Right atrium auricular region (tissue), 2 donors: ENCODE measurements at regions not wholly inside any gene's neighbourhood (a gene's known extent, or its start where the extent isn't known, plus 50 kb on each side); places are given as distances from the start of the nearest gene placed in this dataset.

Experiments used
- DNase-seq: peaks from one replicate; pipeline ENCODE4 v3.0.0-alpha.2; 2019; ENCODE audit warnings: low spot score
- H3K27ac ChIP-seq, 2 donors: fragments of 200-600 bp; sonication (generic); 1 replicate in 1 of 2; 2 replicates in 1 of 2; pipeline ENCODE4 v1.5.1; 2016 to 2019
- H3K27me3 ChIP-seq, 2 donors: fragments of 200-600 bp; sonication (generic); one replicate each; pipeline versions ENCODE4 v1.5.1 to v1.6.0; 2017 to 2019
- H3K36me3 ChIP-seq: fragments of 200-600 bp; sonication (generic); one replicate; pipeline ENCODE4 v1.5.1; 2016
- H3K4me1 ChIP-seq, 2 donors: fragments of 200-600 bp; sonication (generic); one replicate each; pipeline versions ENCODE4 v1.5.1 to v1.6.0; 2017 to 2019
- H3K4me3 ChIP-seq, 2 donors: fragments of 200-600 bp; sonication (generic); 1 replicate in 1 of 2; 2 replicates in 1 of 2; pipeline ENCODE4 v1.5.1; 2017 to 2019; ENCODE audit warnings: mild to moderate bottlenecking in 1 of 2, moderate library complexity in 1 of 2
- H3K9me3 ChIP-seq, 2 donors: fragments of 200-600 bp; sonication (generic); one replicate each; pipeline ENCODE4 v1.5.1; 2019
- TF ChIP-seq, protein P1 (sequence below), 2 donors: fragments of 200-600 bp; sonication (generic); IDR thresholded peaks; one replicate each; pipeline ENCODE4 v1.5.1; 2019; ENCODE audit warnings: antibody characterized with exemption in 2 of 2

- Histone ChIP-seq H3K4me1 (no peaks in the 10 kb centered on the region), H3K36me3 (no peaks in the 10 kb centered on the region), H3K4me3 (no peak overlapping the region), H3K27ac (no peak overlapping the region), H3K9me3 (no peaks in the 10 kb centered on the region), H3K27me3 (no peaks in the 10 kb centered on the region)
- no peak for DNase-seq
- TF ChIP-seq, protein P1, sequence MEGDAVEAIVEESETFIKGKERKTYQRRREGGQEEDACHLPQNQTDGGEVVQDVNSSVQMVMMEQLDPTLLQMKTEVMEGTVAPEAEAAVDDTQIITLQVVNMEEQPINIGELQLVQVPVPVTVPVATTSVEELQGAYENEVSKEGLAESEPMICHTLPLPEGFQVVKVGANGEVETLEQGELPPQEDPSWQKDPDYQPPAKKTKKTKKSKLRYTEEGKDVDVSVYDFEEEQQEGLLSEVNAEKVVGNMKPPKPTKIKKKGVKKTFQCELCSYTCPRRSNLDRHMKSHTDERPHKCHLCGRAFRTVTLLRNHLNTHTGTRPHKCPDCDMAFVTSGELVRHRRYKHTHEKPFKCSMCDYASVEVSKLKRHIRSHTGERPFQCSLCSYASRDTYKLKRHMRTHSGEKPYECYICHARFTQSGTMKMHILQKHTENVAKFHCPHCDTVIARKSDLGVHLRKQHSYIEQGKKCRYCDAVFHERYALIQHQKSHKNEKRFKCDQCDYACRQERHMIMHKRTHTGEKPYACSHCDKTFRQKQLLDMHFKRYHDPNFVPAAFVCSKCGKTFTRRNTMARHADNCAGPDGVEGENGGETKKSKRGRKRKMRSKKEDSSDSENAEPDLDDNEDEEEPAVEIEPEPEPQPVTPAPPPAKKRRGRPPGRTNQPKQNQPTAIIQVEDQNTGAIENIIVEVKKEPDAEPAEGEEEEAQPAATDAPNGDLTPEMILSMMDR (IDR thresholded peaks at IDR 0.05) = no peak
Measured at GRCh38 chr7:153939654-153940053, 112.5 kb upstream of the DPP6 start.

GRCh38 chr7:153941061-153941460 lies 111.1 kb upstream of the DPP6 start:
- DNase-seq = no peak
- Histone ChIP-seq H3K27me3 (no peaks in the 10 kb centered on the region), H3K4me3 (no peak overlapping the region), H3K9me3 (no peaks in the 10 kb centered on the region), H3K36me3 (no peaks in the 10 kb centered on the region), H3K4me1 (no peaks in the 10 kb centered on the region), H3K27ac (no peak overlapping the region)
- TF ChIP-seq, protein P1 (IDR thresholded peaks at IDR 0.05) = no peak

DNA sequence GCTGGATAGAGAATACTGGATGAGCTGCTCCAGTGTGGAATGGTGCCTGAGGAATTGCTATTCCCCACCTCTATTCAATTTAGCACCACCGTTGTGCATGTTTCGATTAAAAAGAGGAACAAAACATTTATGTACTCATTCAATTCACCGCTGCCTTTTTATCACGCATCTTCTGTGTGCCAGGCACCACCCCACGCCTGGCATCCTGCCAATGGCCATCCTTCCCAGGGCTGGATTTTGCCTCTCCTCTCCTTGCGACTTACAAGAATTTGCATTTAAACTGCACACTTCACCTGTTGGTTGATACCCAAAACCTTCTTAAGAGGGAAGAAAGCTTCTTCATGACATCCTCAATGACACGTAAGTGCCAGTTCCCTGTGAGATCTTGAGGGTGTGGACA lies 110.2 kb upstream of the DPP6 start:
- Histone ChIP-seq H3K4me3 (no peak overlapping the region), H3K9me3 (no peaks in the 10 kb centered on the region), H3K27ac (no peak overlapping the region), H3K36me3 (no peaks in the 10 kb centered on the region), H3K4me1 (no peaks in the 10 kb centered on the region), H3K27me3 (no peaks in the 10 kb centered on the region)
- TF ChIP-seq, protein P1 (IDR thresholded peaks at IDR 0.05) = no peak
- no peak for DNase-seq

GRCh38 chr7:153943457-153943856 lies 108.7 kb upstream of the DPP6 start:
- no peak overlapping the region for H3K4me3 ChIP-seq
- no peaks in the 10 kb centered on the region for H3K4me1 ChIP-seq
- H3K27ac ChIP-seq = no peak overlapping the region
- DNase-seq = no peak
- TF ChIP-seq, protein P1 (IDR thresholded peaks at IDR 0.05) = no peak
- H3K9me3 ChIP-seq = no peaks in the 10 kb centered on the region
- H3K36me3 ChIP-seq = no peaks in the 10 kb centered on the region
- no peaks in the 10 kb centered on the region for H3K27me3 ChIP-seq

DNA sequence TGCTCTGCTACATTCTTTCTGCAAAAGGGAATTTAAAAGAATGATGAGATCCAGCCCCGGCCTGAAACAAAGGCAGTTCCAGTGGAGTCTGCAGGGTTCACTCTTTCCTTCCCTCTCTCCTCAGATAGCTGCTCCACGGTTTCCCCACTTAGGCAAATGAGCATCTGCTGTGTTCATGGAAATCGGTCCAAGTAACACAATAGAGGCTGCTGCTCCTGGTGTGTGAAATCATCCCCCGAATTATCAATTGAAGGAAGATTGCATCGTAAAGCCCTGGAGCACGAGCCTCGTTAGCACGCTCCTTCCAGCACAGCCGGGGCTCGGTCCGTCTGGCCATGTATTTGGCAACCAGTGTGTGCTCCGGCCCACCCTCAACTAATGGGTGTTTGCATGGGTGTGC lies 108.3 kb upstream of the DPP6 start:
- TF ChIP-seq, protein P1 (IDR thresholded peaks at IDR 0.05) = no peak
- Histone ChIP-seq H3K27ac (no peak overlapping the region), H3K4me1 (no peaks in the 10 kb centered on the region), H3K36me3 (no peaks in the 10 kb centered on the region), H3K27me3 (no peaks in the 10 kb centered on the region), H3K9me3 (no peaks in the 10 kb centered on the region), H3K4me3 (no peak overlapping the region)
- DNase-seq = no peak

DNA sequence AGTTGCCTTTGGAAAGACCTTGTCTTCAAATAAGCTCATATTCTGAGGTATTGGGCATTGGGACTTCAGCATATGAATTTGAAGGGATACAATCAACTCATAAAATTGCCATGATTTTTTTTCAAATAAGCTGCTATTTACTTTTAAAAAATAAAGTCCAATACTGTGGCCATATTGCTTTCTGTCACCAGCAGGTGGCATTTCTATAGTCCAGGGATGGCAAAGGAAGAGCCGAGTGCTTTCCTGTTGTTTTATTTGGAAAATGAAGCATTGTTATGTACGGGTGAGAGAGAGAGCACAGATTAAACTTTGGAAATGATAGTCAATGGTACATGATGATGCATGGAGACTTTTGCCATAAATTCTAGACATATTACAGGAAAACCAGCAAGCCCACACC lies 104.1 kb upstream of the DPP6 start:
- Histone ChIP-seq H3K4me3 (no peak overlapping the region), H3K27me3 (no peaks in the 10 kb centered on the region), H3K4me1 (no peaks in the 10 kb centered on the region), H3K36me3 (no peaks in the 10 kb centered on the region), H3K27ac (no peak overlapping the region), H3K9me3 (no peaks in the 10 kb centered on the region)
- no peak for DNase-seq
- TF ChIP-seq, protein P1 (IDR thresholded peaks at IDR 0.05) = no peak
